WTC11 (cell line): ENCODE measurements at regions not wholly inside any gene's neighbourhood (a gene's known extent, or its start where the extent isn't known, plus 50 kb on each side); places are given as distances from the start of the nearest gene placed in this dataset.

ENCODE experiments used
- ATAC-seq: fragments of 200-7000 bp; cut with Tn5 transposase; 2 replicates; pipeline ENCODE4 v1.10.0; 2021; ENCODE audit warnings: mild to moderate bottlenecking, moderate library complexity
- CTCF ChIA-PET: fragments of 300-600 bp; sonication (Branson Sonifier 250); formaldehyde crosslinking; loops from one replicate; lab custom pipeline; 2021; ENCODE audit warnings: antibody characterized with exemption; lab: Charles Lee
- POLR2A ChIA-PET: fragments of 350-600 bp; sonication (Branson Sonifier 250); formaldehyde crosslinking; loops from one replicate; lab custom pipeline; 2021; ENCODE audit warnings: antibody characterized with exemption; lab: Charles Lee
- DNase-seq: peaks from one replicate; pipeline ENCODE4 v3.0.0; 2021; ENCODE audit warnings: low spot score
- H3K27ac Mint-ChIP-seq: 2 replicates; pipeline ENCODE4 v1.8.0; 2021; ENCODE audit warnings: mixed read lengths
- H3K27me3 Mint-ChIP-seq: 2 replicates; pipeline ENCODE4 v1.8.0; 2021; ENCODE audit warnings: low read depth, mild to moderate bottlenecking, moderate library complexity, mixed read lengths
- H3K36me3 Mint-ChIP-seq: 2 replicates; pipeline ENCODE4 v1.8.0; 2021; ENCODE audit warnings: mixed read lengths
- H3K4me1 Mint-ChIP-seq: 2 replicates; pipeline ENCODE4 v1.8.0; 2022; ENCODE audit warnings: mixed read lengths
- H3K4me3 Mint-ChIP-seq: 2 replicates; pipeline ENCODE4 v1.8.0; 2021; ENCODE audit warnings: mild to moderate bottlenecking, moderate library complexity, mixed read lengths
- H3K9me3 Mint-ChIP-seq: 2 replicates; pipeline ENCODE4 v1.8.0; 2021; ENCODE audit warnings: mixed read lengths
- AFF4 ChIP-seq: sonication (generic); formaldehyde crosslinking; IDR thresholded peaks from 2 replicates; pipeline ENCODE4 v1.8.1; 2023; ENCODE audit warnings: mild to moderate bottlenecking, missing genetic modification reagents, borderline replicate concordance
- ATF2 ChIP-seq: sonication (generic); formaldehyde crosslinking; IDR thresholded peaks from 2 replicates; pipeline ENCODE4 v1.8.1; 2022; ENCODE audit warnings: low read depth, missing genetic modification reagents, borderline replicate concordance
- ATF3 ChIP-seq: sonication (generic); formaldehyde crosslinking; conservative IDR thresholded peaks from 2 replicates; pipeline ENCODE4 v1.8.1; 2022; ENCODE audit warnings: mild to moderate bottlenecking, missing genetic modification reagents
- CREM ChIP-seq: sonication (generic); formaldehyde crosslinking; IDR thresholded peaks from 2 replicates; pipeline ENCODE4 v1.8.1; 2022; ENCODE audit warnings: mild to moderate bottlenecking, missing genetic modification reagents, moderate library complexity
- E2F4 ChIP-seq: sonication (generic); formaldehyde crosslinking; IDR thresholded peaks from 2 replicates; pipeline ENCODE4 v1.8.1; 2022; ENCODE audit warnings: low read depth, mild to moderate bottlenecking, moderate library complexity, missing genetic modification reagents, borderline replicate concordance
- ERG ChIP-seq: fragments of 250-450 bp; sonication (Bioruptor Pico); IDR thresholded peaks from 2 replicates; pipeline ENCODE4 v1.8.0; 2021; ENCODE audit warnings: mild to moderate bottlenecking
- ESRRA ChIP-seq: sonication (generic); formaldehyde crosslinking; IDR thresholded peaks from 2 replicates; pipeline ENCODE4 v1.8.1; 2022; ENCODE audit warnings: mild to moderate bottlenecking, missing genetic modification reagents, borderline replicate concordance
- ETV6 ChIP-seq: sonication (generic); formaldehyde crosslinking; IDR thresholded peaks from 2 replicates; pipeline ENCODE4 v1.8.1; 2022; ENCODE audit warnings: mild to moderate bottlenecking, missing genetic modification reagents
- FOXJ3 ChIP-seq: sonication (generic); formaldehyde crosslinking; IDR thresholded peaks from 2 replicates; pipeline ENCODE4 v1.9.0; 2021; ENCODE audit warnings: missing genetic modification reagents, mild to moderate bottlenecking, borderline replicate concordance
- IRF2 ChIP-seq: sonication (generic); formaldehyde crosslinking; IDR thresholded peaks from 2 replicates; pipeline ENCODE4 v1.8.0; 2022; ENCODE audit warnings: low read depth, missing genetic modification reagents, borderline replicate concordance
- JAZF1 ChIP-seq: fragments of 250-450 bp; sonication (Bioruptor Pico); IDR thresholded peaks from 2 replicates; pipeline ENCODE4 v1.9.0; 2021; ENCODE audit warnings: moderate library complexity, mild to moderate bottlenecking, inconsistent platforms
- KAT7 ChIP-seq: sonication (generic); formaldehyde crosslinking; IDR thresholded peaks from 2 replicates; pipeline ENCODE4 v1.8.1; 2023; ENCODE audit warnings: missing genetic modification reagents, mild to moderate bottlenecking, borderline replicate concordance
- MAX ChIP-seq: sonication (generic); formaldehyde crosslinking; IDR thresholded peaks from 2 replicates; pipeline ENCODE4 v1.8.0; 2022; ENCODE audit warnings: mild to moderate bottlenecking, missing genetic modification reagents
- MXD4 ChIP-seq: fragments of 250-450 bp; sonication (Bioruptor Pico); IDR thresholded peaks from 2 replicates; pipeline ENCODE4 v1.8.0; 2021; ENCODE audit warnings: mild to moderate bottlenecking, moderate library complexity, borderline replicate concordance
- NFATC4 ChIP-seq: fragments of 250-450 bp; sonication (Bioruptor Pico); IDR thresholded peaks from 2 replicates; pipeline ENCODE4 v1.9.0; 2021; ENCODE audit warnings: mild to moderate bottlenecking
- SMAD3 ChIP-seq: sonication (generic); formaldehyde crosslinking; IDR thresholded peaks from 2 replicates; pipeline ENCODE4 v1.8.0; 2022; ENCODE audit warnings: missing genetic modification reagents, mild to moderate bottlenecking, borderline replicate concordance
- STAT6 ChIP-seq: sonication (generic); formaldehyde crosslinking; conservative IDR thresholded peaks from 2 replicates; pipeline ENCODE4 v1.8.1; 2023; ENCODE audit warnings: mild to moderate bottlenecking, low read depth, missing genetic modification reagents, moderate library complexity
- TP53 ChIP-seq: sonication (generic); formaldehyde crosslinking; IDR thresholded peaks from 2 replicates; pipeline ENCODE4 v1.8.1; 2023; ENCODE audit warnings: mild to moderate bottlenecking, missing genetic modification reagents
- ZBTB43 ChIP-seq: sonication (generic); formaldehyde crosslinking; IDR thresholded peaks from 2 replicates; pipeline ENCODE4 v1.8.1; 2023; ENCODE audit warnings: mild to moderate bottlenecking, missing genetic modification reagents
- ZNF263 ChIP-seq: sonication (generic); formaldehyde crosslinking; IDR thresholded peaks from 2 replicates; pipeline ENCODE4 v1.8.1; 2022; ENCODE audit warnings: low read depth, mild to moderate bottlenecking, moderate library complexity, missing genetic modification reagents
- ZNF416 ChIP-seq: fragments of 250-450 bp; sonication (Bioruptor Pico); IDR thresholded peaks from 2 replicates; pipeline ENCODE4 v1.9.0; 2021; ENCODE audit warnings: mild to moderate bottlenecking, inconsistent platforms
- ZNF512 ChIP-seq: sonication (generic); formaldehyde crosslinking; IDR thresholded peaks from 2 replicates; pipeline ENCODE4 v1.8.1; 2022; ENCODE audit warnings: missing genetic modification reagents, borderline replicate concordance

- no peak for TF ChIP-seq E2F4 (CRISPR knock-in tag)
- TF ChIP-seq MXD4 (CRISPR knock-in tag): no peak
- no peak for TF ChIP-seq MAX (CRISPR knock-in tag)
- TF ChIP-seq ATF2 (CRISPR knock-in tag): no peak
- no peak for TF ChIP-seq IRF2
- TF ChIP-seq ATF3 (CRISPR knock-in tag): no peak
- TF ChIP-seq KAT7: no peak
- no peak for TF ChIP-seq ZBTB43 (CRISPR knock-in tag)
- TF ChIP-seq CREM (CRISPR knock-in tag): no peak
- Mint-ChIP-seq H3K9me3 (no peaks in the 10 kb centered on the region), H3K36me3 (no peaks in the 10 kb centered on the region), H3K27me3 (no peaks in the 10 kb centered on the region), H3K4me1 (0 out of 2 replicates have a peak, but pooled peaks cover 2% of the 10 kb centered on the region), H3K4me3 (no peak overlapping the region), H3K27ac (no peak overlapping the region)
- ATAC-seq: no peak
- POLR2A ChIA-PET: no interaction called here
- CTCF ChIA-PET: no interaction called here
- no peak for DNase-seq
Measured at GRCh38 chr18:40420675-40421074, 1534.4 kb upstream of the PIK3C3 start.

- DNase-seq (no peak), ATAC-seq (no peak)
- H3K36me3 Mint-ChIP-seq: no peaks in the 10 kb centered on the region
- H3K27ac Mint-ChIP-seq: no peak overlapping the region
- CTCF ChIA-PET: no interaction called here
- H3K4me3 Mint-ChIP-seq: no peak overlapping the region
- no peaks in the 10 kb centered on the region for H3K9me3 Mint-ChIP-seq
- 0 out of 2 replicates have a peak, but pooled peaks cover 2% of the 10 kb centered on the region for H3K4me1 Mint-ChIP-seq
- no peaks in the 10 kb centered on the region for H3K27me3 Mint-ChIP-seq
- POLR2A ChIA-PET: no interaction called here
- TF ChIP-seq ETV6 (CRISPR knock-in tag) (no peak), ZNF512 (CRISPR knock-in tag) (no peak), NFATC4 (CRISPR knock-in tag) (no peak), TP53 (CRISPR knock-in tag) (no peak), ZNF263 (no peak), ESRRA (no peak), ERG (CRISPR knock-in tag) (no peak), STAT6 (CRISPR knock-in tag) (no peak), SMAD3 (CRISPR knock-in tag) (no peak), ZNF416 (CRISPR knock-in tag) (no peak), JAZF1 (CRISPR knock-in tag) (no peak), AFF4 (CRISPR knock-in tag) (no peak), FOXJ3 (CRISPR knock-in tag) (no peak)
Measured at GRCh38 chr18:40417501-40417900, 1537.5 kb upstream of the PIK3C3 start.
